MM.1S (cell line): ENCODE measurements at regions not wholly inside any gene's neighbourhood (a gene's known extent, or its start where the extent isn't known, plus 50 kb on each side); places are given as distances from the start of the nearest gene placed in this dataset.

ENCODE experiments used
- DNase-seq: peaks from one replicate; pipeline ENCODE4 v3.0.0-alpha.2; 2015
- H2AFZ ChIP-seq: fragments of 300-600 bp; sonication (generic); 2 replicates; pipeline ENCODE4 v1.6.0; 2016; ENCODE audit warnings: antibody characterized with exemption, low read length
- H3F3A ChIP-seq: fragments of 300-600 bp; sonication (generic); 2 replicates; pipeline ENCODE4 v1.6.1; 2016; ENCODE audit warnings: mild to moderate bottlenecking, antibody characterized with exemption, low read length, moderate library complexity, mixed read lengths; ENCODE audit not compliant: insufficient read depth
- H3K27ac ChIP-seq: fragments of 300-600 bp; sonication (generic); 2 replicates; pipeline ENCODE4 v1.5.1; 2016; ENCODE audit warnings: mild to moderate bottlenecking, low read length
- H3K27me3 ChIP-seq: fragments of 300-600 bp; sonication (generic); replicated peaks from 2 replicates; pipeline ENCODE4 v1.6.0; 2016; ENCODE audit warnings: low read length; ENCODE audit not compliant: insufficient read depth
- H3K36me3 ChIP-seq: fragments of 300-600 bp; sonication (generic); replicated peaks from 2 replicates; pipeline ENCODE4 v1.6.1; 2016; ENCODE audit warnings: mild to moderate bottlenecking, low read length, mixed read lengths; ENCODE audit not compliant: insufficient read depth
- H3K4me1 ChIP-seq: fragments of 300-600 bp; sonication (generic); 2 replicates; pipeline ENCODE4 v1.6.1; 2016; ENCODE audit warnings: low read length, mixed read lengths
- H3K4me2 ChIP-seq: fragments of 300-600 bp; sonication (generic); 2 replicates; pipeline ENCODE4 v1.6.0; 2016; ENCODE audit warnings: low read depth, low read length
- H3K4me3 ChIP-seq: fragments of 300-600 bp; sonication (generic); 2 replicates; pipeline ENCODE4 v1.5.1; 2016; ENCODE audit warnings: low read length, mixed read lengths
- H3K79me2 ChIP-seq: fragments of 300-600 bp; sonication (generic); 2 replicates; pipeline ENCODE4 v1.6.1; 2016; ENCODE audit warnings: mixed run types, low read length, mixed read lengths
- H3K9ac ChIP-seq: fragments of 300-600 bp; sonication (generic); 2 replicates; pipeline ENCODE4 v1.6.1; 2016; ENCODE audit warnings: low read length, mixed read lengths
- H3K9me2 ChIP-seq: fragments of 300-600 bp; sonication (generic); replicated peaks from 2 replicates; pipeline ENCODE4 v1.6.1; 2016; ENCODE audit warnings: mild to moderate bottlenecking, low read length, mixed read lengths; ENCODE audit not compliant: insufficient read depth
- H3K9me3 ChIP-seq: fragments of 300-600 bp; sonication (generic); replicated peaks from 2 replicates; pipeline ENCODE4 v1.6.1; 2016; ENCODE audit warnings: mild to moderate bottlenecking, low read length, mixed read lengths; ENCODE audit not compliant: insufficient read depth
- H4K20me1 ChIP-seq: fragments of 300-600 bp; sonication (generic); 2 replicates; pipeline ENCODE4 v1.6.1; 2016; ENCODE audit warnings: mild to moderate bottlenecking, low read length, moderate library complexity, mixed read lengths; ENCODE audit not compliant: insufficient read depth
- CTCF ChIP-seq: fragments of 300-600 bp; sonication (generic); IDR thresholded peaks from 2 replicates; pipeline ENCODE4 v1.5.1; 2016; ENCODE audit warnings: antibody characterized with exemption, low read length, mixed read lengths
- EZH2 ChIP-seq: fragments of 300-600 bp; sonication (generic); optimal IDR thresholded peaks from 2 replicates; pipeline ENCODE3; 2017; ENCODE audit warnings: low read depth, mild to moderate bottlenecking, antibody characterized with exemption, low read length, mixed read lengths
- EZH2phosphoT487 ChIP-seq: fragments of 300-600 bp; sonication (generic); IDR thresholded peaks from 2 replicates; pipeline ENCODE4 v1.6.1; 2018; ENCODE audit warnings: antibody characterized with exemption, low read length

- H3K4me3 ChIP-seq: no peak overlapping the region
Measured at GRCh38 chr19:28401739-28402424, 811.1 kb downstream of the UQCRFS1 start.

GRCh38 chr19:28400953-28401671, 811.8 kb downstream of the UQCRFS1 start:
- no peaks in the 10 kb centered on the region for H4K20me1 ChIP-seq
- H3K36me3 ChIP-seq: no peaks in the 10 kb centered on the region
- no peaks in the 10 kb centered on the region for H3F3A ChIP-seq
- no peaks in the 10 kb centered on the region for H3K27me3 ChIP-seq
- TF ChIP-seq EZH2: no peak
- no peak for TF ChIP-seq EZH2phosphoT487
- no peak for TF ChIP-seq CTCF
- no peak overlapping the region for H2AFZ ChIP-seq
- no peak overlapping the region for H3K27ac ChIP-seq
- H3K79me2 ChIP-seq: no peaks in the 10 kb centered on the region
- no peaks in the 10 kb centered on the region for H3K4me1 ChIP-seq
- no peaks in the 10 kb centered on the region for H3K9me2 ChIP-seq
- no peak overlapping the region for H3K9ac ChIP-seq
- no peak overlapping the region for H3K4me2 ChIP-seq
- H3K4me3 ChIP-seq: no peak overlapping the region
- no peaks in the 10 kb centered on the region for H3K9me3 ChIP-seq
- DNase-seq: no peak

More at GRCh38 chr19:28401739-28402424, 811.1 kb downstream of the UQCRFS1 start:
- Histone ChIP-seq H3K4me2 (no peak overlapping the region), H3F3A (no peaks in the 10 kb centered on the region), H3K9me3 (no peaks in the 10 kb centered on the region), H3K9me2 (no peaks in the 10 kb centered on the region), H4K20me1 (no peaks in the 10 kb centered on the region), H2AFZ (no peak overlapping the region), H3K79me2 (no peaks in the 10 kb centered on the region), H3K27me3 (no peaks in the 10 kb centered on the region), H3K9ac (no peak overlapping the region), H3K27ac (no peak overlapping the region), H3K36me3 (no peaks in the 10 kb centered on the region), H3K4me1 (no peaks in the 10 kb centered on the region)
- no peak for DNase-seq
- TF ChIP-seq EZH2phosphoT487: no peak
- TF ChIP-seq CTCF: no peak
- no peak for TF ChIP-seq EZH2

- no peak overlapping the region for H3K27ac ChIP-seq
- H3K27me3 ChIP-seq: no peaks in the 10 kb centered on the region
- H3K4me1 ChIP-seq: peaks cover 11% of the 10 kb centered on the region
- no peaks in the 10 kb centered on the region for H4K20me1 ChIP-seq
- H3K79me2 ChIP-seq: no peaks in the 10 kb centered on the region
- H3F3A ChIP-seq: peaks cover 9% of the 10 kb centered on the region
- TF ChIP-seq CTCF: no peak
- TF ChIP-seq EZH2: no peak
- TF ChIP-seq EZH2phosphoT487: no peak
- no peaks in the 10 kb centered on the region for H3K9me2 ChIP-seq
- H3K9me3 ChIP-seq: no peaks in the 10 kb centered on the region
- no peak overlapping the region for H3K4me3 ChIP-seq
- H2AFZ ChIP-seq: no peak overlapping the region
- no peaks in the 10 kb centered on the region for H3K36me3 ChIP-seq
- H3K4me2 ChIP-seq: no peak overlapping the region
- DNase-seq: no peak
- H3K9ac ChIP-seq: no peak overlapping the region
Measured at GRCh38 chr19:28399187-28399586, 813.8 kb downstream of the UQCRFS1 start.
